SK-N-MC (cell line): ENCODE measurements at regions not wholly inside any gene's neighbourhood (a gene's known extent, or its start where the extent isn't known, plus 50 kb on each side); places are given as distances from the start of the nearest gene placed in this dataset.
"Not testable (repeated sequence)": the region's sequence is repeated elsewhere in the genome, so short reads cannot be mapped to it uniquely, and the experiment has no call there.

Experiments
- EZH2 ChIP-seq: fragments of 200-600 bp; sonication (generic); IDR thresholded peaks from one replicate; pipeline ENCODE4 v1.6.1; 2017; ENCODE audit warnings: antibody characterized with exemption
- POLR2AphosphoS5 ChIP-seq: IDR thresholded peaks from 2 replicates; pipeline ENCODE4 v1.6.1; 2012; ENCODE audit warnings: mild to moderate bottlenecking, low read depth, low read length, borderline replicate concordance

GRCh38 chr18:30788411-30788991, 254.0 kb downstream of the DSC3 start:
- not testable (repeated sequence) for TF ChIP-seq EZH2, POLR2AphosphoS5
